ENCODE measurements at regions not wholly inside any gene's neighbourhood (a gene's known extent, or its start where the extent isn't known, plus 50 kb on each side); places are given as distances from the start of the nearest gene placed in this dataset.

DNA sequence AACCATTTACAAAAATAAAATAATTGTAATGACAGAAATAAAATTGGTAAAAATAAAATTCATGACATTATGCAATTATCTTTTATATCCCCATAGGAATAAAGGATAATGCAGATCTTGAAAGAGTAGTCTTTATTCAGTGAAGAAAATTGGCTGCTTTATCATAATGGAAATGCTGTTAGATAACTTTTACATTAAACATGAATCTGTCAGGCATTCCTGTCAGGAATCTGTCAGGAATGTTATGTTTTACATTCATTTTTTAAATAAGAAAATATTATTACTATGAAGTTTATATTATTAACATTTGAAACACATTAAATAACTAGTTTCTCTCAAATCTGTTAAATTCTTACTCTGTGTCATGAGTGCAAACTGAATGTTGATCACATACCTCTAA, 1024.7 kb upstream of the TMEFF2 start:
- no peak overlapping the region for H3K27ac Mint-ChIP-seq
- H3K36me3 Mint-ChIP-seq = no peaks in the 10 kb centered on the region

DNA sequence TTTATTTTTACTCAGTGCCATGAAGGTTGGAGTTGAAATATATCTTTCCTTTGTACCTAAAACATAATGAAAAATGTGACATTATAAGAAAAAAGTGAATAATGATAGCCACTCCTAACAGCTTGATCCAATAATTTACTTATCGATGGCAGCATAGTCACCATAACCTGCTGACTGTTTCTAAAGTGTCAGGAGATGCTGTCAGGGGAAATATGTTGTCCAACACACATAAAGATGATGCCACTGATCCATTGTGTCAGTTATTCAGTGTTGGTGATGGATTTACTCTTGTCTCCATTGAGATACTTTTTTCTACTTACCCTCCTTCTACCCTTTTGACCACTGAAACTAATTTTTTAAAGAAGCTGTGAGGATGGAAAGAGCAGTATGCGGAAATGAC, 1006.9 kb upstream of the TMEFF2 start:
- TF ChIP-seq, protein P1, sequence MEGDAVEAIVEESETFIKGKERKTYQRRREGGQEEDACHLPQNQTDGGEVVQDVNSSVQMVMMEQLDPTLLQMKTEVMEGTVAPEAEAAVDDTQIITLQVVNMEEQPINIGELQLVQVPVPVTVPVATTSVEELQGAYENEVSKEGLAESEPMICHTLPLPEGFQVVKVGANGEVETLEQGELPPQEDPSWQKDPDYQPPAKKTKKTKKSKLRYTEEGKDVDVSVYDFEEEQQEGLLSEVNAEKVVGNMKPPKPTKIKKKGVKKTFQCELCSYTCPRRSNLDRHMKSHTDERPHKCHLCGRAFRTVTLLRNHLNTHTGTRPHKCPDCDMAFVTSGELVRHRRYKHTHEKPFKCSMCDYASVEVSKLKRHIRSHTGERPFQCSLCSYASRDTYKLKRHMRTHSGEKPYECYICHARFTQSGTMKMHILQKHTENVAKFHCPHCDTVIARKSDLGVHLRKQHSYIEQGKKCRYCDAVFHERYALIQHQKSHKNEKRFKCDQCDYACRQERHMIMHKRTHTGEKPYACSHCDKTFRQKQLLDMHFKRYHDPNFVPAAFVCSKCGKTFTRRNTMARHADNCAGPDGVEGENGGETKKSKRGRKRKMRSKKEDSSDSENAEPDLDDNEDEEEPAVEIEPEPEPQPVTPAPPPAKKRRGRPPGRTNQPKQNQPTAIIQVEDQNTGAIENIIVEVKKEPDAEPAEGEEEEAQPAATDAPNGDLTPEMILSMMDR (IDR thresholded peaks at IDR 0.05) = no peak
- Mint-ChIP-seq H3K4me3 (no peak overlapping the region), H3K4me1 (no peaks in the 10 kb centered on the region), H3K36me3 (no peaks in the 10 kb centered on the region), H3K9me3 (peaks cover 1 to 10% (median 3%) of the 10 kb centered on the region in 7 donors), H3K27me3 (ENCODE audit: low read depth in 3 of 3) (peaks cover 0 to 3% (median 0%) of the 10 kb centered on the region in 3 donors), H3K27ac (no peak overlapping the region)
- no peaks in the 10 kb centered on the region for H4K20me1 ChIP-seq (ENCODE audit: insufficient read depth, low read length)
- H2AFZ ChIP-seq (ENCODE audit: insufficient read depth, low read depth, low read length, poor library complexity, severe bottlenecking) = no peak overlapping the region
- H3K4me3 ChIP-seq (replicated peaks in 1 of 3; ENCODE audit: low read depth in 2 of 3, low read length in 3 of 3) = no peak overlapping the region
- no peak overlapping the region for H3K9ac ChIP-seq (ENCODE audit: insufficient read depth, low read length, poor library complexity, severe bottlenecking)
- intact Hi-C loops (cut with micrococcal nuclease) = no loop called here
- H3K4me1 ChIP-seq (ENCODE audit: control insufficient read depth in 1 of 2, insufficient read depth in 2 of 2, low read length in 2 of 2) = no peaks in the 10 kb centered on the region
- peaks cover 0 to 4% of the 10 kb centered on the region in 2 donors for H3K9me3 ChIP-seq (replicated peaks in 1 of 2; ENCODE audit: control insufficient read depth in 1 of 2, insufficient read depth in 1 of 2, low read length in 2 of 2)
- DNase-seq = no peak
- no peaks in the 10 kb centered on the region for H3K36me3 ChIP-seq (replicated peaks in 1 of 2; ENCODE audit: control insufficient read depth in 1 of 2, insufficient read depth in 2 of 2, low read length in 2 of 2)
- H3K27me3 ChIP-seq (ENCODE audit: control insufficient read depth in 2 of 2, insufficient read depth in 2 of 2, low read length in 2 of 2) = no peaks in the 10 kb centered on the region
- no peaks in the 10 kb centered on the region for H3K79me2 ChIP-seq (ENCODE audit: insufficient read depth, low read length)
- no CpG with 5 or more reads among the region's 2 CpGs for WGBS (ENCODE audit: insufficient coverage)
- no peak overlapping the region for H3K4me2 ChIP-seq (replicated peaks; ENCODE audit: extremely low read depth, low read length, poor library complexity, severe bottlenecking)
- H3K27ac ChIP-seq (ENCODE audit: low read depth in 1 of 2, low read length in 2 of 2) = no peak overlapping the region

More for the DNA sequence above, 1024.7 kb upstream of the TMEFF2 start:
- Histone ChIP-seq H3K4me3 (replicated peaks in 1 of 3; ENCODE audit: low read depth in 2 of 3, low read length in 3 of 3) (no peak overlapping the region), H3K27me3 (ENCODE audit: control insufficient read depth in 2 of 2, insufficient read depth in 2 of 2, low read length in 2 of 2) (no peaks in the 10 kb centered on the region), H3K9me3 (replicated peaks in 1 of 2; ENCODE audit: control insufficient read depth in 1 of 2, insufficient read depth in 1 of 2, low read length in 2 of 2) (no peaks in the 10 kb centered on the region), H3K4me2 (replicated peaks; ENCODE audit: extremely low read depth, low read length, poor library complexity, severe bottlenecking) (no peak overlapping the region), H3K4me1 (ENCODE audit: control insufficient read depth in 1 of 2, insufficient read depth in 2 of 2, low read length in 2 of 2) (no peaks in the 10 kb centered on the region), H3K27ac (ENCODE audit: low read depth in 1 of 2, low read length in 2 of 2) (no peak overlapping the region), H3K79me2 (ENCODE audit: insufficient read depth, low read length) (no peaks in the 10 kb centered on the region), H3K36me3 (replicated peaks in 1 of 2; ENCODE audit: control insufficient read depth in 1 of 2, insufficient read depth in 2 of 2, low read length in 2 of 2) (no peaks in the 10 kb centered on the region), H4K20me1 (ENCODE audit: insufficient read depth, low read length) (no peaks in the 10 kb centered on the region), H3K9ac (ENCODE audit: insufficient read depth, low read length, poor library complexity, severe bottlenecking) (no peak overlapping the region), H2AFZ (ENCODE audit: insufficient read depth, low read depth, low read length, poor library complexity, severe bottlenecking) (no peak overlapping the region)
- Mint-ChIP-seq H3K27me3 (ENCODE audit: low read depth in 3 of 3) (no peaks in the 10 kb centered on the region), H3K4me3 (no peak overlapping the region), H3K9me3 (peaks cover 0 to 3% (median 0%) of the 10 kb centered on the region in 7 donors), H3K4me1 (no peaks in the 10 kb centered on the region)
- DNase-seq = no peak
- intact Hi-C loops (cut with micrococcal nuclease) = no loop called here
- TF ChIP-seq, protein P1 (IDR thresholded peaks at IDR 0.05) = no peak

Data from CD14-positive monocyte (primary cell).